OCI-LY1 (cell line): ENCODE measurements at regions not wholly inside any gene's neighbourhood (a gene's known extent, or its start where the extent isn't known, plus 50 kb on each side); places are given as distances from the start of the nearest gene placed in this dataset.

ENCODE experiments used
- CTCF ChIP-seq: fragments of 200-600 bp; sonication (generic), shearing (Covaris generic); IDR thresholded peaks from 2 replicates; pipeline ENCODE4 v1.5.1; 2017; ENCODE audit warnings: mild to moderate bottlenecking, antibody characterized with exemption, low read length, moderate library complexity, mixed read lengths
- EZH2 ChIP-seq: fragments of 200-600 bp; sonication (generic), shearing (Covaris generic); IDR thresholded peaks from 2 replicates; pipeline ENCODE4 v1.8.0; 2017; ENCODE audit warnings: borderline replicate concordance, mixed run types, mild to moderate bottlenecking, antibody characterized with exemption, low read length, moderate library complexity, mixed read lengths

GRCh38 chr6:15937602-15938001 lies 191.3 kb upstream of the MYLIP start:
- TF ChIP-seq CTCF, result no peak
- no peak for TF ChIP-seq EZH2
